COR-L47 (cell line): ENCODE measurements at regions not wholly inside any gene's neighbourhood (a gene's known extent, or its start where the extent isn't known, plus 50 kb on each side); places are given as distances from the start of the nearest gene placed in this dataset.
A peak's percentile ranks its signal among the peaks of the same experiment; 100 is the strongest.

ENCODE experiments used
- DNase-seq: peaks from one replicate; lab custom pipeline; 2025; lab: John Stamatoyannopoulos, UW

GRCh38 chr4:180808862-180809261 is 1434.3 kb upstream of the TENM3 start:
- no peak for DNase-seq

- no peak for DNase-seq
Measured at GRCh38 chr4:180809439-180809838, 1433.8 kb upstream of the TENM3 start.

GRCh38 chr4:180810581-180810980 is 1432.6 kb upstream of the TENM3 start:
- no peak for DNase-seq

GRCh38 chr4:180811556-180811955 is 1431.6 kb upstream of the TENM3 start:
- DNase-seq, result no peak

GRCh38 chr4:180812783-180813182 is 1430.4 kb upstream of the TENM3 start:
- DNase-seq, result no peak

GRCh38 chr4:180814875-180815417 is 1428.3 kb upstream of the TENM3 start:
- no peak for DNase-seq

- no peak for DNase-seq
Measured at GRCh38 chr4:180817529-180817928, 1425.7 kb upstream of the TENM3 start.

- DNase-seq, result no peak
Measured at GRCh38 chr4:180823108-180823507, 1420.1 kb upstream of the TENM3 start.

GRCh38 chr4:180827232-180828009 is 1415.8 kb upstream of the TENM3 start:
- no peak for DNase-seq

- peak; percentile 66 for DNase-seq
Measured at GRCh38 chr4:180828455-180829018, 1414.7 kb upstream of the TENM3 start.

- no peak for DNase-seq
Measured at GRCh38 chr4:180832073-180832472, 1411.1 kb upstream of the TENM3 start.

GRCh38 chr4:180840142-180840541 is 1403.1 kb upstream of the TENM3 start:
- no peak for DNase-seq

GRCh38 chr4:180850318-180850940 is 1392.8 kb upstream of the TENM3 start:
- peak; percentile 57 for DNase-seq

- DNase-seq, result no peak
Measured at GRCh38 chr4:180852738-180853137, 1390.5 kb upstream of the TENM3 start.

- DNase-seq, result no peak
Measured at GRCh38 chr4:180855184-180855583, 1388.0 kb upstream of the TENM3 start.

GRCh38 chr4:180860089-180860720 is 1383.0 kb upstream of the TENM3 start:
- DNase-seq, result peak; percentile 59

- no peak for DNase-seq
Measured at GRCh38 chr4:180861651-180862050, 1381.6 kb upstream of the TENM3 start.

- DNase-seq, result no peak
Measured at GRCh38 chr4:180866933-180867643, 1376.1 kb upstream of the TENM3 start.

GRCh38 chr4:180870623-180871022 is 1372.6 kb upstream of the TENM3 start:
- DNase-seq, result no peak

- DNase-seq, result no peak
Measured at GRCh38 chr4:180898305-180898704, 1344.9 kb upstream of the TENM3 start.

- no peak for DNase-seq
Measured at GRCh38 chr4:180900781-180901180, 1342.4 kb upstream of the TENM3 start.

GRCh38 chr4:180909279-180909678 is 1333.9 kb upstream of the TENM3 start:
- DNase-seq, result no peak
